ENCODE measurements at regions not wholly inside any gene's neighbourhood (a gene's known extent, or its start where the extent isn't known, plus 50 kb on each side); places are given as distances from the start of the nearest gene placed in this dataset.

- TF ChIP-seq, protein P1, sequence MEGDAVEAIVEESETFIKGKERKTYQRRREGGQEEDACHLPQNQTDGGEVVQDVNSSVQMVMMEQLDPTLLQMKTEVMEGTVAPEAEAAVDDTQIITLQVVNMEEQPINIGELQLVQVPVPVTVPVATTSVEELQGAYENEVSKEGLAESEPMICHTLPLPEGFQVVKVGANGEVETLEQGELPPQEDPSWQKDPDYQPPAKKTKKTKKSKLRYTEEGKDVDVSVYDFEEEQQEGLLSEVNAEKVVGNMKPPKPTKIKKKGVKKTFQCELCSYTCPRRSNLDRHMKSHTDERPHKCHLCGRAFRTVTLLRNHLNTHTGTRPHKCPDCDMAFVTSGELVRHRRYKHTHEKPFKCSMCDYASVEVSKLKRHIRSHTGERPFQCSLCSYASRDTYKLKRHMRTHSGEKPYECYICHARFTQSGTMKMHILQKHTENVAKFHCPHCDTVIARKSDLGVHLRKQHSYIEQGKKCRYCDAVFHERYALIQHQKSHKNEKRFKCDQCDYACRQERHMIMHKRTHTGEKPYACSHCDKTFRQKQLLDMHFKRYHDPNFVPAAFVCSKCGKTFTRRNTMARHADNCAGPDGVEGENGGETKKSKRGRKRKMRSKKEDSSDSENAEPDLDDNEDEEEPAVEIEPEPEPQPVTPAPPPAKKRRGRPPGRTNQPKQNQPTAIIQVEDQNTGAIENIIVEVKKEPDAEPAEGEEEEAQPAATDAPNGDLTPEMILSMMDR (IDR thresholded peaks at IDR 0.05) = no peak
- no peak for TF ChIP-seq POLR2A (IDR thresholded peaks at IDR 0.05)
Measured at GRCh38 chr6:165890404-165890735, 227.3 kb upstream of the PDE10A start.

All from lower leg skin (tissue), 3 donors.